HG02870 (cell line): ENCODE measurements at regions not wholly inside any gene's neighbourhood (a gene's known extent, or its start where the extent isn't known, plus 50 kb on each side); places are given as distances from the start of the nearest gene placed in this dataset.

Experiments used
- ATAC-seq: cut with Tn5 transposase; IDR thresholded peaks from one replicate; pipeline ENCODE4 v1.9.1; 2021; ENCODE audit warnings: mild to moderate bottlenecking, moderate library complexity; ENCODE audit not compliant: unreplicated experiment

DNA sequence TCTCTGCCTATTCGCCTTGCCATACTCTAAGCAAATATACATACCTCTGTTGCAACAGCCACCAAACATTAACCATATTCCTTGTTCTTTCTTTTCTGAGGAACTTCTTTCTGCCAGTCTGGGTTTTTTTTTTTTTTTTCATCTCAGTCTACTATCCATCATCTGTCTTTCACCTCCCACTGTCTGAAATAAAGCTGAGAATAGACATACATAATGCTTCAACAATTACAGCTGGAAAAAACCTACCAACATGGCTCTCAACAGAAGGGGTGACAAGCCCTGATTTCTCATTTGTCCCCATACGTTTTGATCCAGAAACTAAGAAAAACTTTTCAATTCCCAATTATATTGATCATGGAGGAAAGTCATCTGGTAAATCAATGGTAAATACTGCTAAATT lies 728.8 kb upstream of the POU3F3 start:
- no peak for ATAC-seq

DNA sequence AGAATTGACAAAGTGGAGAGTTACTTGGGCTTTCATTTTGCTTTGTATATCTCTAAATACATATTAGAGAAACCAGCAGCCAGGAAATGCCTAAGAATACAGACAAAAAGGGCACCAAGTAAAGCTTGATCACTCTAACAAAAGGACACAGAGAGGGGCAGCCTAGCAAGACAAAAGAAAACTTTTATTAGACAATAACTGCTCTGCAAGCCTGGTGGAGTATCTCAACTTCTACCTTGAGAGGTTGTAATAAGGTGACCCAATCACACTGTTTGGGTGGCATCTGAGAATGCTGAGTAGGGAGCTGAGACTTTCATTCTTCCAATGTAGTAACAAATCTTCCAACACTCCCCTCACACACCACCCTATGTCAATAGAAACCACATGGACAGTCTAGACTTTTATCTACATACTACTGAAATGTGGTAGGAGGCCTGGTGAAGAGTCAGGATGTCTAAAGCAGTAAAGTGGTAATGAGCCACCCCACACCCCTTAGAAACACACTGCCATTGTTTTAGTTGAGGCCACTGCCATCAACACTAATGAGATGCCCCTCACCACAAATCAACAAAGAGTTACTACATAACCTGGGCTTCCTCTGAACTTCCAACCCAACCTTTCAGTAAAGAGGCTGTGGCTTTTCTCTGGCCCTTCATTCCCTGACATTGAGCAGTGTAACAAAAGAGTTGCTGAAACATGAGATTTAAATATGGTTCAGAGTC lies 726.7 kb upstream of the POU3F3 start:
- no peak for ATAC-seq

GRCh38 chr2:104140361-104140760 lies 713.6 kb upstream of the POU3F3 start:
- no peak for ATAC-seq

GRCh38 chr2:104158191-104158590 lies 695.7 kb upstream of the POU3F3 start:
- ATAC-seq = no peak

DNA sequence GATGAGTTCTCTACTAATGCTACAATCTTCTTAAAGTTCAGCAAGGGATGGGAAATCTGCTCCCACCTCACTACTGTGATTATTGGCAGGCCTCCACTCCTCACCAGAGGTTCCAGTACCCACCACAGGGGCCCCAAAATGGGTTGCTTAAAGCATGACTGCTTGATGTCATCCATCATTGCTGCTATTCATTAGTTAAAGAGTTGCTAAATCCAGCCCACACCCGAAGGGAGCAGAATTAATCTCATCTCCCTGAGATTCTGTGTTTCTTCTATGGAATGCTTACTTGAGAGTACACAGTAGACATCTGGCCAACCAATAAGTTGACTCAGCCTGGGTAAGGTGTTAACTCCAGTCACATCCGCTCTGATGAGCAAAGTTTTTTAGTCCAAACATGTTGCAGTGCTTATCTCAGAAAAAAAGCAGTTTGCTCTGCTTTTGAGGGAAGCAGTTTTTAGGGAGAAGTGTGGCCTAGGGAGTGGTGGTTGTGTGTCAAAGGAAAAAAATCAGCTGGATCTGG lies 690.2 kb upstream of the POU3F3 start:
- ATAC-seq = no peak

GRCh38 chr2:104164721-104165252 lies 689.1 kb upstream of the POU3F3 start:
- ATAC-seq = no peak

DNA sequence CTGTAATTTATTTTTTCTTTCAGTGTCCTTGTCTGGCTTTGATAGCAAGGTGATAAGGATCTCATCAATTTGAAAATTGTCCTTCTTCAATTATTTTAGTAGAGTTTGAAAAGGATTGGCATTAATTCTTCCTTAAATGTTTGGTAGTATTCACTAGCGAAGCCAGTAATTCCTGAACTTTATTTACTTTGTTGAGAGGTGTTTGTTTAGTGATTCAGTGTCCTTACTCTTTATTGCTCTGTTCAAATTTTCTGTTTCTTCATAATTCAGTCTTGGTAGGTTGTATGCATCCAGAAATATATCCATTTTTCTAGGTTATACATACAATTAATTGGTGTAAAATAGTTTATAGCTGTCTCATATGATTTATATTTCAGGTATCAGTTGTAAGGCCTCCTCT lies 676.7 kb upstream of the POU3F3 start:
- no peak for ATAC-seq

GRCh38 chr2:104179644-104180043 lies 674.3 kb upstream of the POU3F3 start:
- no peak for ATAC-seq

GRCh38 chr2:104200533-104201168 lies 653.3 kb upstream of the POU3F3 start:
- no peak for ATAC-seq

- no peak for ATAC-seq
Observed at GRCh38 chr2:104213758-104214157, 640.2 kb upstream of the POU3F3 start.

GRCh38 chr2:104215269-104216161 lies 638.4 kb upstream of the POU3F3 start:
- no peak for ATAC-seq

DNA sequence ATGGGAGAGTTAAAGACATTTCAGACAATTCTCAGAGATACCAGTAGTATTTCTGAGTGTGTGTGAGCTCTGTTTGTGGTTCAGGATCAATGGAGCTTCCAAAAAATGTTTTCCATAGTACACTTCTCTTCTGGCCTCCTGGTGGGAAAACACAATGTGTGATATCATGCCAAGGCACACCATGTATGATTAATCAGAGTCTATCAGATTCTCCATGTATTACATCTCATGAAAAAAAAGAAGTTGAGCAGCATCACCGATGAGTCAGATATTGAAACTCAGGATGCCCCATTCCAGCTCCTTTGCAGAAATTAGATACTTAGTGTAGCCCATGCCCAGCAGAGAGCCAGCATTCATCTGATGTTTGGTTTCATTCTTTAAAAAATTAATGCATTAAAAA lies 620.3 kb upstream of the POU3F3 start:
- ATAC-seq = no peak

- ATAC-seq = no peak
Observed at GRCh38 chr2:104236491-104236890, 617.4 kb upstream of the POU3F3 start.

DNA sequence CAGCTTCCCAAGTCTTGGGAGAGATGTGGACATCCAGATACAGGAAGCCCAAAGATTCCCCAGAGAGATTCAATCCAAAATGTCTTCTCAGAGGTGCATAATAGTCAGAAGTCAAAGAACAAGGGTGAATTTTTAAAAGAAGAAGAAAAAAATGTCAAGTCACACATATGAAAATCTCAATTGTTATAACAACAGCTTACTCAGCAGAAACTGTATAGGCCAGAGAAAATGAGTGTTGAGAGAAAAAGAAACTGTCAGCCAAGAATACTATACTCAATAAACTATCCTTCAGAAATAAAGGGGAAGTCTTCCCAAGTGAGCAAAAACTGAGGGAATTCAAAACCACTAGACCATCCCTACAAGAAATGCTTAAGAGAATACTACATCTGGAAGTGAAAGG lies 612.9 kb upstream of the POU3F3 start:
- ATAC-seq = no peak

GRCh38 chr2:104249629-104250028 lies 604.3 kb upstream of the POU3F3 start:
- no peak for ATAC-seq

DNA sequence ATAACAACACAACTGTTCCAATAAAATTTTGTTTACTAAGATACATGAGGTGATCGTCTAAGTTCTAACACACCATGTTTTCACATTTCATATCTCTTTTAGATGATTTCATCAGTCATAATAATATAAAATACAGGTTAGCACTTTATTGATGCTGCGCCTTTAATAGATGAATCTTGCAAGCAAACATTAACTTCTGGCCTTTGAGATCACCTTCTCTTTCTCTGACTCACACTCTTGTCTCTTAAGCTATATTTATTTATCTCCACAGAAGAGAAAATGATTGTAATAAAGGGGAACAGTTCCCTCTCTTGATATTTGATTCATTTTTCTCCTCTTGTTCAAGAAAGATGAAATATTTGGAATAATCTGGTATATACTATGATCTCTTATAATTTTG lies 603.3 kb upstream of the POU3F3 start:
- no peak for ATAC-seq

DNA sequence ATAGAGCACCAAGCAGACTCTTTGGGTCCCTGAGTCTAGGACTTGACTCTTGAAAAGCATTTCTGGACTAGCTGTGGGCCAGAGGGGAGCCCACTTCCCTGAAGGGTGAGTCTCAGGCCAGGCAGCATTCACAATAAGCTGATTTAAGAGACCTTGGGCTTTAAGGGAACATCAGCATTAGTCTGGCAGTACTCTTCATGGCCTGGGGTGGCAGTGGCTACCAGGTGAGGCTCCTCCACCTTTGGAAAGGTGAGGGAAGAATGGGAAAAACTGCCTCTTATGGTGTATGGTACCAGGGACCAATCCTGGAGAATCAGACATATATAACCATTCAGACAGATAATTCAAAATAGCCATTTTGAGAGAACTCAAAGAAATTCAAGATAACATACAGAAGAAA lies 599.9 kb upstream of the POU3F3 start:
- no peak for ATAC-seq

DNA sequence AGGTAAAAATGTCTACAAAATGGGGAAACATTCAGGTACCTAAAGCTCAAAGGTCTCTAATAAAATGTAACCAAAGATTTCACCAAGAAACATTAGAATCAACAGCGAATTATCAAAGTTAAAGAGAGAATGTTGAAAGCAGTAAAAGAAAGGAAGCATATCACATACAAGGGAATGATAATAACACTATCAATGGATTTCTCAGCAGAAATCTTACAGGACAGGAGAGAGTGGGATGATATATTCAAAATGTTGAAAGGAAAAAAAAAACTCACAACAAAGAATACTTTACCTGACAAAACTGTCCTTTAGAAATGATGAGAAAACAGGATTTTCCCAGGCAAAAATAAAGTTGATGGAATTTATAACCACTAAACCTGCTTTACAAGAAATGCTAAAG lies 591.2 kb upstream of the POU3F3 start:
- ATAC-seq = no peak

DNA sequence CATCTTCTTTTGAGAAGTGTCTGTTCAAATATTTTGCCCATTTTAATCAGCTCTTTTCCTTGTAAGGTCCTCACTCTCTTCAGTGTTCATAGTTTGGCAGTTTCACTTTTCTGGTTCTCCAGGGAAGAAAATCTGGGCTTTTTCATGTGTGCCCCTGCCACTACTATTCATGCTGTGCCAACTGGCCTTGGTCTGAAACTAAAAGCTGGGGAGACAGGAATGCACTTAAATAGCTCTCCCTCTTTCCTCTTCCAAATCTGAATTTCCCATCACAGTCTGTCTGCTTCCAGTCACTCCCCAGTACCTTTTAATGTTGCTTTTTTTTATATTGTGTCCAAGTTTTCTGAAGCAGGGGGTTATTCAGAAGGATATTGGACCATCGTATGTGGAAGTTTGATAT lies 574.3 kb upstream of the POU3F3 start:
- no peak for ATAC-seq

DNA sequence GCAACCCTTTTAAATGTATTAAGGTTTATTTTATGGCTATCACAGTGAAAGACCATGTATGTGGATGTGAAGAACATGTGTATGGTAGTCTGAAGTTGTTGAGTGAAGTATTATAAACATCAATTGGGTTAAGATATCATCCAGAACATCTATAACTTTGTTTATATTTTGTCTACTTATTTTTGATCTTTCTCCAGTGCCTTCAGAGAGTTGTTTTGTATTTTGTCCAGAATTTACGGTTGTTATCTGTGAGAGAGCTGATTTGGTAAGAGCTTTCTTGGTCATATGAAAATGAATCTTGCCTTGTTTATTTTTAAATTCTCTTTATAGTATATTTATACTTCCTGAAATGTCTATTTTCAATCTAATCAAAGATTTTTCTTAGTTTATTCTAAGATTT lies 573.7 kb upstream of the POU3F3 start:
- no peak for ATAC-seq

DNA sequence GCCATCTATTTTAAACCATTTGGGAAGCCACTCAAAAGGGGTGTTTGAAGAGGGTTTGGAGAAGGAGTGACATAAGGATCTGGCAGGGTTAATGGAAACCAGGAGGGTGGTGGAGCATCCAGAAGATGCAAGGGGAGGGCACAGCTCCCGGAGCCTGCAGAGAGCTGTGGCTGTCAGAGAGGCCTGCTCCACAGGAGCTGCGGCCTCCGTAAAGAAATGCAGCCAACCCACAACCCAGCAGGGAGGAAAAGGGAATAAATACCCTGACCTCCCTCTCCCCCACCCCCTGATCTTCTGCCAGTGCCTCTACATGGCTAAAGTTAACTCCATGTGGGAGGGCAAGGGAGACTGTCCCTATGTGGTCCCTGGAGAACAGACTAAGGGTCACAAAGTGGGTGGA lies 567.1 kb upstream of the POU3F3 start:
- no peak for ATAC-seq
